ENCODE measurements at regions not wholly inside any gene's neighbourhood (a gene's known extent, or its start where the extent isn't known, plus 50 kb on each side); places are given as distances from the start of the nearest gene placed in this dataset.
"Not testable (repeated sequence)": the region's sequence is repeated elsewhere in the genome, so short reads cannot be mapped to it uniquely, and the experiment has no call there.

- H3K4me3 Mint-ChIP-seq, result no peak overlapping the region
- H3K4me1 Mint-ChIP-seq (ENCODE audit: low read depth), result no peaks in the 10 kb centered on the region
- H3K27me3 Mint-ChIP-seq (ENCODE audit: low read depth), result peaks cover 27% of the 10 kb centered on the region
- H3K9me3 Mint-ChIP-seq, result no peaks in the 10 kb centered on the region
- no peaks in the 10 kb centered on the region for H3K36me3 Mint-ChIP-seq (ENCODE audit: insufficient read depth)
- no peak for DNase-seq
- ATAC-seq, result no peak
Observed at GRCh38 chr5:152456815-152457443, 51.9 kb upstream of the NMUR2 start.

- Mint-ChIP-seq H3K4me3 (no peak overlapping the region), H3K9me3 (no peaks in the 10 kb centered on the region), H3K4me1 (ENCODE audit: low read depth) (no peaks in the 10 kb centered on the region), H3K27me3 (ENCODE audit: low read depth) (peaks cover 22% of the 10 kb centered on the region), H3K36me3 (ENCODE audit: insufficient read depth) (no peaks in the 10 kb centered on the region)
- ATAC-seq (no peak), DNase-seq (no peak)
Observed at GRCh38 chr5:152462021-152462721, 57.1 kb upstream of the NMUR2 start.

- H3K36me3 Mint-ChIP-seq (ENCODE audit: insufficient read depth), result no peaks in the 10 kb centered on the region
- H3K4me3 Mint-ChIP-seq, result no peak overlapping the region
- no peaks in the 10 kb centered on the region for H3K9me3 Mint-ChIP-seq
- no peaks in the 10 kb centered on the region for H3K4me1 Mint-ChIP-seq (ENCODE audit: low read depth)
- H3K27me3 Mint-ChIP-seq (ENCODE audit: low read depth), result peaks cover 19% of the 10 kb centered on the region
- DNase-seq (no peak), ATAC-seq (no peak)
Observed at GRCh38 chr5:152464048-152464447, 59.0 kb upstream of the NMUR2 start.

- H3K9me3 Mint-ChIP-seq, result no peaks in the 10 kb centered on the region
Observed at GRCh38 chr5:152465140-152465539, 60.1 kb upstream of the NMUR2 start.

GRCh38 chr5:152466085-152466745, 61.1 kb upstream of the NMUR2 start:
- Mint-ChIP-seq H3K27me3 (ENCODE audit: low read depth) (peaks cover 13% of the 10 kb centered on the region), H3K4me3 (no peak overlapping the region), H3K36me3 (ENCODE audit: insufficient read depth) (no peaks in the 10 kb centered on the region), H3K4me1 (ENCODE audit: low read depth) (no peaks in the 10 kb centered on the region), H3K9me3 (no peaks in the 10 kb centered on the region)
- no peak for DNase-seq
- no peak for ATAC-seq

More at GRCh38 chr5:152465140-152465539, 60.1 kb upstream of the NMUR2 start:
- no peaks in the 10 kb centered on the region for H3K36me3 Mint-ChIP-seq (ENCODE audit: insufficient read depth)
- ATAC-seq (no peak), DNase-seq (no peak)
- H3K4me3 Mint-ChIP-seq, result no peak overlapping the region
- peaks cover 16% of the 10 kb centered on the region for H3K27me3 Mint-ChIP-seq (ENCODE audit: low read depth)
- H3K4me1 Mint-ChIP-seq (ENCODE audit: low read depth), result no peaks in the 10 kb centered on the region

- H3K27me3 Mint-ChIP-seq (ENCODE audit: low read depth), result peaks cover 10% of the 10 kb centered on the region
- no peak overlapping the region for H3K4me3 Mint-ChIP-seq
- no peak for ATAC-seq
- H3K36me3 Mint-ChIP-seq (ENCODE audit: insufficient read depth), result no peaks in the 10 kb centered on the region
- H3K9me3 Mint-ChIP-seq, result no peaks in the 10 kb centered on the region
- no peak for DNase-seq
- no peaks in the 10 kb centered on the region for H3K4me1 Mint-ChIP-seq (ENCODE audit: low read depth)
Observed at GRCh38 chr5:152470167-152470566, 65.1 kb upstream of the NMUR2 start.

- Mint-ChIP-seq H3K4me3 (no peak overlapping the region), H3K9me3 (no peaks in the 10 kb centered on the region), H3K27me3 (ENCODE audit: low read depth) (peaks cover 6% of the 10 kb centered on the region), H3K4me1 (ENCODE audit: low read depth) (no peaks in the 10 kb centered on the region), H3K36me3 (ENCODE audit: insufficient read depth) (no peaks in the 10 kb centered on the region)
- no peak for ATAC-seq
- no peak for DNase-seq
Observed at GRCh38 chr5:152472083-152472482, 67.0 kb upstream of the NMUR2 start.

GRCh38 chr5:152474961-152475360, 69.9 kb upstream of the NMUR2 start:
- Mint-ChIP-seq H3K9me3 (no peaks in the 10 kb centered on the region), H3K4me1 (ENCODE audit: low read depth) (no peaks in the 10 kb centered on the region), H3K27me3 (ENCODE audit: low read depth) (peaks cover 4% of the 10 kb centered on the region), H3K36me3 (ENCODE audit: insufficient read depth) (no peaks in the 10 kb centered on the region), H3K4me3 (no peak overlapping the region)
- DNase-seq (no peak), ATAC-seq (no peak)

- DNase-seq (no peak), ATAC-seq (no peak)
- Mint-ChIP-seq H3K4me3 (no peak overlapping the region), H3K4me1 (ENCODE audit: low read depth) (no peaks in the 10 kb centered on the region), H3K36me3 (ENCODE audit: insufficient read depth) (no peaks in the 10 kb centered on the region), H3K9me3 (peaks cover 3% of the 10 kb centered on the region), H3K27me3 (ENCODE audit: low read depth) (peaks cover 8% of the 10 kb centered on the region)
Observed at GRCh38 chr5:152477536-152477935, 72.5 kb upstream of the NMUR2 start.

GRCh38 chr5:152479866-152480265, 74.8 kb upstream of the NMUR2 start:
- not testable (repeated sequence) for H3K4me3 Mint-ChIP-seq; H3K4me1 Mint-ChIP-seq (ENCODE audit: low read depth); H3K9me3 Mint-ChIP-seq; ATAC-seq; DNase-seq; H3K36me3 Mint-ChIP-seq (ENCODE audit: insufficient read depth)
- peaks cover 14% of the 10 kb centered on the region for H3K27me3 Mint-ChIP-seq (ENCODE audit: low read depth)

- H3K27me3 Mint-ChIP-seq (ENCODE audit: low read depth), result peaks cover 14% of the 10 kb centered on the region
- ATAC-seq, result peak in 1 of 2 donors; percentile 41
- not testable (repeated sequence) for H3K9me3 Mint-ChIP-seq; DNase-seq; H3K36me3 Mint-ChIP-seq (ENCODE audit: insufficient read depth); H3K4me1 Mint-ChIP-seq (ENCODE audit: low read depth); H3K4me3 Mint-ChIP-seq
Observed at GRCh38 chr5:152480677-152481076, 75.6 kb upstream of the NMUR2 start.

- DNase-seq, result no peak
- Mint-ChIP-seq H3K27me3 (ENCODE audit: low read depth) (peaks cover 8% of the 10 kb centered on the region), H3K36me3 (ENCODE audit: insufficient read depth) (no peaks in the 10 kb centered on the region), H3K4me3 (no peak overlapping the region), H3K4me1 (ENCODE audit: low read depth) (peaks cover 1% of the 10 kb centered on the region), H3K9me3 (no peaks in the 10 kb centered on the region)
- ATAC-seq, result no peak
Observed at GRCh38 chr5:152487130-152487529, 82.1 kb upstream of the NMUR2 start.

- Mint-ChIP-seq H3K4me1 (ENCODE audit: low read depth) (peaks cover 1% of the 10 kb centered on the region), H3K27me3 (ENCODE audit: low read depth) (no peaks in the 10 kb centered on the region), H3K4me3 (no peak overlapping the region), H3K36me3 (ENCODE audit: insufficient read depth) (no peaks in the 10 kb centered on the region), H3K9me3 (no peaks in the 10 kb centered on the region)
- DNase-seq (no peak), ATAC-seq (no peak)
Observed at GRCh38 chr5:152488869-152489268, 83.8 kb upstream of the NMUR2 start.

- ATAC-seq, result no peak
- no peaks in the 10 kb centered on the region for H3K9me3 Mint-ChIP-seq
- DNase-seq, result no peak
Observed at GRCh38 chr5:152499814-152500535, 94.9 kb upstream of the NMUR2 start.

More at GRCh38 chr5:152499814-152500535, 94.9 kb upstream of the NMUR2 start:
- H3K4me1 Mint-ChIP-seq (ENCODE audit: low read depth), result no peaks in the 10 kb centered on the region
- H3K4me3 Mint-ChIP-seq, result no peak overlapping the region
- H3K36me3 Mint-ChIP-seq (ENCODE audit: insufficient read depth), result no peaks in the 10 kb centered on the region
- no peaks in the 10 kb centered on the region for H3K27me3 Mint-ChIP-seq (ENCODE audit: low read depth)
